Vagina (tissue), 2 donors: ENCODE measurements at regions not wholly inside any gene's neighbourhood (a gene's known extent, or its start where the extent isn't known, plus 50 kb on each side); places are given as distances from the start of the nearest gene placed in this dataset.

ENCODE experiments used
- CTCF ChIP-seq, 3 experiments: fragments of 450-650 bp in 2 of 3; fragments of 200-600 bp in 1 of 3; sonication (generic) in 1 of 3; IDR thresholded peaks; one replicate each; pipeline ENCODE4 v1.5.1; 2017 to 2019; ENCODE audit warnings: antibody characterized with exemption in 3 of 3, mild to moderate bottlenecking in 2 of 3, moderate library complexity in 2 of 3
- POLR2A ChIP-seq, 2 donors: fragments of 450-650 bp; IDR thresholded peaks; one replicate each; pipeline ENCODE4 v1.6.1; 2017; ENCODE audit warnings: antibody characterized with exemption in 2 of 2, mild to moderate bottlenecking in 2 of 2, moderate library complexity in 2 of 2
- POLR2AphosphoS5 ChIP-seq, 2 donors: sonication (generic); formaldehyde crosslinking; IDR thresholded peaks; one replicate each; pipeline ENCODE4 v1.9.0; 2017; ENCODE audit warnings: antibody characterized with exemption in 2 of 2, mild to moderate bottlenecking in 2 of 2, low read depth in 1 of 2; ENCODE audit not compliant: insufficient read depth in 1 of 2

GRCh38 chr13:65504213-65504612, 1725.9 kb downstream of the PCDH9 start:
- TF ChIP-seq CTCF (IDR thresholded peaks at IDR 0.05): no peak
- no peak for TF ChIP-seq POLR2AphosphoS5 (IDR thresholded peaks at IDR 0.05; ENCODE audit: insufficient read depth in 1 of 2, low read depth in 1 of 2)
- no peak for TF ChIP-seq POLR2A (IDR thresholded peaks at IDR 0.05)
